Smooth muscle cell of the brain vasculature (primary cell): ENCODE measurements at regions not wholly inside any gene's neighbourhood (a gene's known extent, or its start where the extent isn't known, plus 50 kb on each side); places are given as distances from the start of the nearest gene placed in this dataset.

Source experiments
- DNase-seq: peaks from one replicate; pipeline ENCODE4 v3.0.0-alpha.2; 2012; ENCODE audit warnings: low read depth, low spot score

- DNase-seq = no peak
These were observed 52.5 kb upstream of the CHD6 start for GRCh38 chr20:41670631-41671030.

- no peak for DNase-seq
These were observed 51.6 kb upstream of the CHD6 start for GRCh38 chr20:41669708-41670263.

- DNase-seq = no peak
These were observed 50.0 kb upstream of the CHD6 start for GRCh38 chr20:41668057-41668749.
